ENCODE measurements at regions not wholly inside any gene's neighbourhood (a gene's known extent, or its start where the extent isn't known, plus 50 kb on each side); places are given as distances from the start of the nearest gene placed in this dataset.

DNA sequence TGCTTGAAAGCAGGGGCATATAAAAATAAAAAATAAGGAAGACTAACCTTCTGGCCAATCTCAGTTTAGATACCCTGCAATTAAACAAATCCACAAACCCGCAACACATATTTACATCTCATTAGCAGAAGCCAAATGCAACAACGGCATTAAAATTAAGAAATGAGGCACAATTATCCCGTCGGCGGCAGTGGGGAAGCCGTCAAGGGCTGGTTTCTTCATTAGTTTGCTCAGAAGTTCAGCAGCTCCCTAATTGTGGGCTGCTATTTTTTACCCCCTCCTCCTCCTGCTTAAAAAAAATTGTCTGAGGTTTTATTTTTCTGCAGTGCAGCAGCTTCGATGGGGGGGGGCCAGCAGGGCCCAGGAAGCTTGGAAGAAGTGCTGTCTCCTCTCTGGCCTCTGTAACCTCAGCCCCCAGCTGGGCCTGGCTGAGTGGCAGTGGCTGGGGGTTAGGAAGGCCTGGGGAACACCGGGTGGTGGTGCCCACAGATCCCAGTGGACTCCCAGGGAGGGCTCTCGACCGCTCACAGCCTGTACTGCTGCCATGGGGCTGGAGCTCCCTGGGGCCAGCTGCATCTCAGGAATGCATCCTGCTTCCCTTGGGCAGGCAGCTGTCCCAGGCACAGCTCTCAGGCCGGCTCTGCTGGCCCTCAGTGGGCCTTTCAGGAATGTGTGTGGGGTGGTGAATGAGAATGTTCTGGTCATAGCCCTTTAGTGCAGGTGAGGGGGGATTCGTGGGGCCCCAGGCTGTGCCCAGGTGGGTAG lies 148.7 kb upstream of the B3GAT1 start:
- FAIRE-seq (no peak), DNase-seq (ENCODE audit: low read depth in 1 of 2, low spot score in 2 of 2) (peak in 1 of 2 experiments; percentile 51)
- H3K4ac ChIP-seq (replicated peaks; ENCODE audit: insufficient read length, low read depth, low read length): no peak overlapping the region
- H3K36me3 ChIP-seq (ENCODE audit: control insufficient read depth in 2 of 4, insufficient read depth in 4 of 4, low read length in 3 of 4): no peaks in the 10 kb centered on the region; a peak in 1 of 8 replicates
- H3K9me3 ChIP-seq (ENCODE audit: insufficient read depth in 2 of 2, low read depth in 1 of 2, low read length in 1 of 2): peaks cover 0 to 3% of the 10 kb centered on the region in 2 experiments; a peak in 1 of 4 replicates
- H4K5ac ChIP-seq (ENCODE audit: insufficient read length, low read depth, low read length): no peak overlapping the region
- H2BK5ac ChIP-seq (ENCODE audit: low read depth, low read length): no peak overlapping the region
- no peak overlapping the region for H4K8ac ChIP-seq (ENCODE audit: extremely low read depth, insufficient read depth, low read length)
- H4K91ac ChIP-seq (replicated peaks; ENCODE audit: insufficient read length, low read length): no peak overlapping the region
- no peaks in the 10 kb centered on the region; a peak in 1 of 7 replicates for H3K27me3 ChIP-seq (replicated peaks in 1 of 4; ENCODE audit: control insufficient read depth in 3 of 4, extremely low read depth in 1 of 4, insufficient read depth in 3 of 4, low read length in 3 of 4)
- H2BK120ac ChIP-seq (replicated peaks; ENCODE audit: low read depth, low read length): no peak overlapping the region
- no peak overlapping the region for H2BK15ac ChIP-seq (ENCODE audit: low read length)
- no peak overlapping the region for H3K18ac ChIP-seq (ENCODE audit: extremely low read depth, low read length)
- no peak overlapping the region for H2BK20ac ChIP-seq (ENCODE audit: low read length)
- no peak overlapping the region for H3K27ac ChIP-seq (ENCODE audit: low read depth, low read length)
- ChIA-PET CTCF (ENCODE audit: partially characterized antibody) (interaction anchor here (0.7 to 1.5 kb wide), 11 partner anchors 8 to 1431 kb away, joined by 3 to 6 read pairs (median 3); no protein-coding TSS in a partner anchor), POLR2A (ENCODE audit: partially characterized antibody) (no interaction called here)
- no peak overlapping the region for H2AK5ac ChIP-seq (ENCODE audit: low read depth, low read length)
- H3K9ac ChIP-seq (replicated peaks in 1 of 4; ENCODE audit: extremely low read depth in 1 of 4, low read depth in 3 of 4, low read length in 3 of 4): no peak overlapping the region
- peaks cover 4% of the 10 kb centered on the region; the same call in 1 of the 2 replicates for H3K23me2 ChIP-seq (ENCODE audit: low read depth, low read length)
- no peaks in the 10 kb centered on the region for H4K20me1 ChIP-seq (replicated peaks in 1 of 2; ENCODE audit: control insufficient read depth in 1 of 2, insufficient read depth in 2 of 2, low read length in 2 of 2)
- H3K23ac ChIP-seq (ENCODE audit: insufficient read length): no peak overlapping the region
- no peak overlapping the region for H3K14ac ChIP-seq (ENCODE audit: insufficient read length)
- H3K79me2 ChIP-seq (ENCODE audit: control insufficient read depth in 1 of 2, insufficient read depth in 2 of 2, low read length in 2 of 2): no peaks in the 10 kb centered on the region
- H3K79me1 ChIP-seq (ENCODE audit: low read depth, low read length): no peaks in the 10 kb centered on the region
- 73% methylated on average over 12 of the region's 12 CpGs; no CpG with 5 or more reads in 1 of the 2 experiments for WGBS, 2 experiments (ENCODE audit: extremely low coverage in 1 of 2, insufficient coverage in 1 of 2, insufficient read length in 1 of 2, insufficient replicate concordance in 2 of 2, low coverage in 1 of 2, low lambda C conversion rate in 2 of 2, missing lambda C conversion rate in 1 of 2)
- no peak overlapping the region for H2BK12ac ChIP-seq (ENCODE audit: low read depth, low read length)
- TF ChIP-seq TEAD4 (IDR thresholded peaks at IDR 0.05; ENCODE audit: low read depth, low read length): peak; percentile 31; the same call in 1 of the 2 replicates
- TF ChIP-seq SP1 (IDR thresholded peaks at IDR 0.05; ENCODE audit: low read depth, low read length): no peak
- no peak overlapping the region for H3K4me3 ChIP-seq (ENCODE audit: extremely low read depth in 1 of 4, insufficient read depth in 2 of 4, low read depth in 3 of 4, low read length in 4 of 4)
- H3K4me2 ChIP-seq (ENCODE audit: insufficient read depth in 1 of 2, low read depth in 2 of 2, low read length in 2 of 2): no peak overlapping the region
- peaks cover 0 to 4% (median 1%) of the 10 kb centered on the region in 4 experiments; a peak in 4 of 7 replicates for H3K4me1 ChIP-seq (replicated peaks in 1 of 4; ENCODE audit: control insufficient read depth in 3 of 4, insufficient read depth in 4 of 4, low read length in 3 of 4)
- no peak overlapping the region for H3K56ac ChIP-seq (replicated peaks; ENCODE audit: insufficient read length, low read depth, low read length)
- no peak overlapping the region for H2AFZ ChIP-seq (ENCODE audit: low read length)
